HEK293T (cell line): ENCODE measurements at regions not wholly inside any gene's neighbourhood (a gene's known extent, or its start where the extent isn't known, plus 50 kb on each side); places are given as distances from the start of the nearest gene placed in this dataset.

Experiments used
- ARNT ChIP-seq: fragments of 450-650 bp; IDR thresholded peaks from 2 replicates; pipeline ENCODE4 v1.6.1; 2017; ENCODE audit warnings: mild to moderate bottlenecking
- BHLHE40 ChIP-seq: fragments of 450-650 bp; IDR thresholded peaks from 2 replicates; pipeline ENCODE4 v1.6.1; 2016; ENCODE audit warnings: mild to moderate bottlenecking, moderate library complexity, borderline replicate concordance
- CTBP1 ChIP-seq: fragments of 450-650 bp; IDR thresholded peaks from 2 replicates; pipeline ENCODE4 v1.6.1; 2016; ENCODE audit warnings: borderline replicate concordance
- ELF4 ChIP-seq: fragments of 450-650 bp; IDR thresholded peaks from 2 replicates; pipeline ENCODE4 v1.6.1; 2017; ENCODE audit warnings: antibody characterized with exemption
- FOXA1 ChIP-seq: fragments of 450-650 bp; IDR thresholded peaks from 2 replicates; pipeline ENCODE4 v1.6.1; 2016; ENCODE audit warnings: mild to moderate bottlenecking
- FOXK2 ChIP-seq: fragments of 450-650 bp; IDR thresholded peaks from 2 replicates; pipeline ENCODE4 v1.6.1; 2016; ENCODE audit warnings: mild to moderate bottlenecking
- FOXM1 ChIP-seq: fragments of 450-650 bp; IDR thresholded peaks from 2 replicates; pipeline ENCODE4 v1.6.1; 2017; ENCODE audit warnings: mild to moderate bottlenecking, borderline replicate concordance
- HDGF ChIP-seq: fragments of 450-650 bp; IDR thresholded peaks from 2 replicates; pipeline ENCODE4 v1.6.1; 2017; ENCODE audit warnings: antibody characterized with exemption, borderline replicate concordance
- NFRKB ChIP-seq: fragments of 450-650 bp; IDR thresholded peaks from 2 replicates; pipeline ENCODE4 v1.6.1; 2016; ENCODE audit warnings: mild to moderate bottlenecking, moderate library complexity
- SP1 ChIP-seq: fragments of 450-650 bp; IDR thresholded peaks from 2 replicates; pipeline ENCODE4 v1.6.1; 2017
- SUZ12 ChIP-seq: fragments of 450-650 bp; IDR thresholded peaks from 2 replicates; pipeline ENCODE4 v1.6.1; 2016; ENCODE audit warnings: mild to moderate bottlenecking
- TARDBP ChIP-seq: fragments of 450-650 bp; IDR thresholded peaks from 2 replicates; pipeline ENCODE4 v1.6.1; 2016
- ZNF384 ChIP-seq: fragments of 450-650 bp; IDR thresholded peaks from 2 replicates; pipeline ENCODE4 v1.6.1; 2016
- TF ChIP-seq, protein P1 (sequence below): fragments of 450-650 bp; IDR thresholded peaks from 2 replicates; pipeline ENCODE4 v1.6.1; 2016

DNA sequence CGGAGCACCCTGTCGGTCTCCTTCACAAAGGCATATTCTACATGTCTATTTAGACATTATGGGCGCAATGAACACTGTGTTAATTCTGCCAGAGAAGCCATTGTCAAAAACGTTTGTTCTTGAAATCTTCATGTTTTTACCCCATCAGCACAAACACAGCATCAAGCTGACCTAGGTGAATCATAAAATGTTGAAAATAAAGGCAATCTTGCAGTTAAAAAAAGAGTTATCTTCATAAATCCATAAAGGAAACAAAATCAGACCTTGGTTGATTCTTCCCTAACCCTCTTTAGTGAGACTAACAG is 154.9 kb downstream of the DIO2 start:
- no peak for TF ChIP-seq BHLHE40
- no peak for TF ChIP-seq SP1
- TF ChIP-seq ELF4, result no peak
- no peak for TF ChIP-seq SUZ12
- no peak for TF ChIP-seq TARDBP
- no peak for TF ChIP-seq FOXM1
- TF ChIP-seq, protein P1, sequence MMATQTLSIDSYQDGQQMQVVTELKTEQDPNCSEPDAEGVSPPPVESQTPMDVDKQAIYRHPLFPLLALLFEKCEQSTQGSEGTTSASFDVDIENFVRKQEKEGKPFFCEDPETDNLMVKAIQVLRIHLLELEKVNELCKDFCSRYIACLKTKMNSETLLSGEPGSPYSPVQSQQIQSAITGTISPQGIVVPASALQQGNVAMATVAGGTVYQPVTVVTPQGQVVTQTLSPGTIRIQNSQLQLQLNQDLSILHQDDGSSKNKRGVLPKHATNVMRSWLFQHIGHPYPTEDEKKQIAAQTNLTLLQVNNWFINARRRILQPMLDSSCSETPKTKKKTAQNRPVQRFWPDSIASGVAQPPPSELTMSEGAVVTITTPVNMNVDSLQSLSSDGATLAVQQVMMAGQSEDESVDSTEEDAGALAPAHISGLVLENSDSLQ, result no peak
- no peak for TF ChIP-seq FOXK2
- no peak for TF ChIP-seq FOXA1
- no peak for TF ChIP-seq CTBP1
- no peak for TF ChIP-seq ARNT
- no peak for TF ChIP-seq NFRKB
- TF ChIP-seq ZNF384, result no peak
- TF ChIP-seq HDGF, result no peak
